ENCODE measurements at regions not wholly inside any gene's neighbourhood (a gene's known extent, or its start where the extent isn't known, plus 50 kb on each side); places are given as distances from the start of the nearest gene placed in this dataset.
"Not testable (repeated sequence)": the region's sequence is repeated elsewhere in the genome, so short reads cannot be mapped to it uniquely, and the experiment has no call there.

- no peak for DNase-seq
These were observed 128.0 kb downstream of the BARX2 start for GRCh38 chr11:129503646-129504045.

- no peak for DNase-seq
These were observed 129.6 kb downstream of the BARX2 start for GRCh38 chr11:129505266-129505665.

- DNase-seq: no peak
These were observed 132.5 kb downstream of the BARX2 start for GRCh38 chr11:129508163-129508562.

- no peak for DNase-seq
These were observed 152.6 kb downstream of the BARX2 start for GRCh38 chr11:129528296-129528695.

DNA sequence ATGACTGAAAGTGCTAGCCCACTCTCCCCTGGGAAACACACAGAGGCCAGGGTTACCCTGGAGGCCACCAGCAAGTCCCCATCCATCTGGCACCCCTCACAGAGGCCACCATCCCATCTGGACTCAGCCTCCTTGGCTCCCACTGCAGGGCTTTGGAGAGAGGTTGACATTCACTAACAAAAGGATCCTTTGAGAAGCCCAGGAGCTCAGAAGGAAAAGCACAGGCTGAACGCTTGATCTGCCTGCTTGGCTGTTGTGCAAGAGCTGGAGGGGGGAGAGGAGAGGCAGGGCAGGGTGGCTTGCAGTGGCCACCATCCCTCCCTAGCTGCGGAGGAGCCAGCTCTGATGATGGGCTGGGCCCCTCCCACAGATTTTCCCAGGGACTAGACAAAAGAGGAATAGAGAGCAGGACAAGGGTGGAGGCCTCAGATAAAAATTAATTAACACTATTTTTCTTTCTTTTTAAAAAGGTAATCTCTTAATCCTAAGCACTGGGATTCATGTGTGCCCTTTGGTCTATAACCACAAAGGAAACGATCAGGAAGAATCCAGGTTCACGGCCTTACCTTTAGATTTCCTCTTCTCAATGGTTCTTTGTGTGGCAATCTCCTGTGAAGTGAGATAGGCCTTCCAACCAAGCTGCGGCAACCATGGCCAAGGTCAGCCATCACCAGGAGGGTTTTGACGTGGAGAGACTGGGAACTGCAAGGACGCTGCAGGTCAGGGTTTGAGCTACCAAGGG lies 154.7 kb downstream of the BARX2 start:
- no peak for DNase-seq

GRCh38 chr11:129533395-129533794 lies 157.7 kb downstream of the BARX2 start:
- no peak for DNase-seq

- no peak for DNase-seq
These were observed 160.7 kb downstream of the BARX2 start for GRCh38 chr11:129536338-129536737.

- no peak for DNase-seq
These were observed 162.7 kb downstream of the BARX2 start for GRCh38 chr11:129538323-129538722.

GRCh38 chr11:129543515-129544290 lies 168.1 kb downstream of the BARX2 start:
- no peak for DNase-seq

- no peak for DNase-seq
These were observed 169.0 kb downstream of the BARX2 start for GRCh38 chr11:129544691-129545090.

- DNase-seq: no peak
These were observed 170.6 kb downstream of the BARX2 start for GRCh38 chr11:129546266-129546665.

GRCh38 chr11:129557421-129557820 lies 181.8 kb downstream of the BARX2 start:
- no peak for DNase-seq

DNA sequence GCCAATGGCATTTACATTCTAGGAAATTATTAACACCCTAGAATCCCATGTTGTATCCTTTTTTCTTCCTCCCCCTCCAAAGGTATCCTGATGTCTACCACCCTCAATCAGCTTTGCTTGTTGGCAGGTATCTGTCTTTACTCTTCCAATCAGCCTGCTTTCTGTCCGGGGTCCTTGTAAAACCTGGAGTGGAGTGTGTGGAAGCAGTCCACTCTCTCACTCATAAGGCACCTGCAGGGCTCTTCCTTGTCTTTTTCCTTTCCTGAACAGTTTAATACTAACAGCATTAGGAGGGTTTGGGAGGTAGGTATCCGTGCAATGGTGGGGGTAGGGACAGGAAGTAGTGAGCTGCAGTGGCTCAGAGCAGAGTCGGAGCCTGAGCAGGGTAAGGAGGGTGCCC lies 193.4 kb downstream of the BARX2 start:
- DNase-seq: no peak

- not testable (repeated sequence) for DNase-seq
These were observed 197.0 kb downstream of the BARX2 start for GRCh38 chr11:129572667-129573066.

- DNase-seq: no peak
These were observed 197.5 kb downstream of the BARX2 start for GRCh38 chr11:129573161-129573560.

- DNase-seq: no peak
These were observed 198.8 kb downstream of the BARX2 start for GRCh38 chr11:129574431-129574830.

- DNase-seq: no peak
These were observed 201.0 kb downstream of the BARX2 start for GRCh38 chr11:129576652-129577051.

- no peak for DNase-seq
These were observed 202.4 kb downstream of the BARX2 start for GRCh38 chr11:129578006-129578405.

DNA sequence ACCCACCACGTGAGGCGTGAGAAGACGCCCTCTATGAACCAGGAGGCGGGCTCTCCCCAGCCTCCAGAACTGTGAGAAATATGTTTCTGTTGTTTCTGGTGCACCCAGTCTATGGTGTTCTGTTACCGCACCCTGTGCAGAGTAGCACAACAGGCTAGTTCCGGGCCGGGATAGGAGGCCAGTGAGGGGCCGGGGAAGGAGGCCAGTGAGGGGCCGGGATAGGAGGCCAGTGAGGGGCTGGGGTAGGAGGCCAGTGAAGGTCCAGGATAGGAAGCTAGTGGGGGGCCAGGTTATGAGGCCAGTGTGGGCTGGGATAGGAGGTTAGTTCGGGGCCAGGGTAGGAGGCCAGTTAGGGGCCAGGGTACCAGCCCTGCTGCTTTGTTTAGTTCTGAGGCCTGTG lies 204.6 kb downstream of the BARX2 start:
- no peak for DNase-seq

GRCh38 chr11:129584316-129584715 lies 208.7 kb downstream of the BARX2 start:
- no peak for DNase-seq

- DNase-seq: no peak
These were observed 213.7 kb downstream of the BARX2 start for GRCh38 chr11:129589190-129589860.

GRCh38 chr11:129590030-129590752 lies 214.5 kb downstream of the BARX2 start:
- DNase-seq: no peak

All from CD4-positive, alpha-beta T cell treated with Interleukin-17A for 4 hours (primary cell).